Islet of Langerhans (tissue), 1 donor: ENCODE measurements at regions not wholly inside any gene's neighbourhood (a gene's known extent, or its start where the extent isn't known, plus 50 kb on each side); places are given as distances from the start of the nearest gene placed in this dataset.
"Not testable (repeated sequence)": the region's sequence is repeated elsewhere in the genome, so short reads cannot be mapped to it uniquely, and the experiment has no call there.

Source experiments
- FAIRE-seq: peaks from one replicate; lab custom pipeline; 2011; peaks lifted over from hg19 to GRCh38; lab: Jason Lieb, UNC

DNA sequence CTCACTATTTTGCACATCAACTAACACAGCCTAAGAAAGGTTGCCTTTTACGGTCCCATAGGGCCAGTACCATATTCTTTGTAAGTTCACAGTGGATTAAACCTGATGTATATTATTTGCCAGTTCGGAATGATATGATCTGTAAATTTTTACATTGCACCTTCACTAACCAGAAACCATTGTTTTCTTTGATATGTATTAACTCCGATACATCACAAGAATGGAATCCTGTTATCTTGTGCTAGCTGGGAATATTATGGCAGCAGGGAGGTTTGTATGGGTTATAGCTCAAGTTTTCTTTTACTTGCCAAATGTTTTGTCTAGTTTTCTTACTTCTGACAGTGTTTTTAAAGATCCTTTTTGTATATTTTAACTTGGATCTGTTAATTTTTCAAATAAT is 51.4 kb upstream of the S1PR1 start:
- no peak for FAIRE-seq

GRCh38 chr1:101183388-101183699 is 53.5 kb upstream of the S1PR1 start:
- no peak for FAIRE-seq

- FAIRE-seq: no peak
These were observed 54.0 kb upstream of the S1PR1 start for GRCh38 chr1:101182627-101183387.

GRCh38 chr1:101181930-101182329 is 54.9 kb upstream of the S1PR1 start:
- no peak for FAIRE-seq

- no peak for FAIRE-seq
These were observed 57.9 kb upstream of the S1PR1 start for GRCh38 chr1:101178688-101179491.

DNA sequence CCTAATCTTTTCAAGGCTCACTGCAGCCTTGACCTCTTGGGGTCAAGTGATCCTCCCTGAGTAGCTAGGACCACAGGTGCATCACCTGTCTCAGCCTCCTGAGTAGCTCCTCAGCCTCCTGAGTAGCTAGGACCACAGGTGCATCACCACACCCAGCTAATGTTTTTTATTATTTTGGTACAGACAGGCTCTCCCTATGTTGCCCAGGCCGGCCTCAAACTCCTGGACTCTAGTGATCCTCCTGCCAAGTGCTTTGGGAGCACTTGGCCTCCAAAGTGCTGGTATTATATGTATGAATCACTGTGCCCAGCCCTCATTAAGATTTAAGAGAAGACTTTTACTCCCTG is 58.5 kb upstream of the S1PR1 start:
- no peak for FAIRE-seq

- FAIRE-seq: no peak
These were observed 60.9 kb upstream of the S1PR1 start for GRCh38 chr1:101175886-101176285.

GRCh38 chr1:101175466-101175865 is 61.4 kb upstream of the S1PR1 start:
- FAIRE-seq: no peak

DNA sequence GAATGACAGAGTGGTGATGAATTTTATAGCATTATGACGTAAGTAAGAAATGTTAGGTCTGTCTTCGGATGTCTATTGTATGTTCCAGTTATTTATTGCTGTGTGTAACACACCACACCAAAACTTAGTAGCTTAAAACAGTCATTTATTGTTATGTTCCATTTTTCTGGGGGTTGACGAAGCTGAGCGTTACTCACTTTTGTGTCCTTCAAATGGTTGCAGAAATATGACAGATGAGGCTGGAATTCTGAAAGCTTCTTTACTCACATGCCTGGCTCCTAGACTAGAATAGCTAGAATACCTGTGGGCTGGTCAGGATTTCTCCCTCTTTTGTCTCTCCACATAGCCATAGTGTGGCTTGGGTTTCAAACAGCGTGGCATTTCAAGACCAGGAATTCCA is 62.1 kb upstream of the S1PR1 start:
- no peak for FAIRE-seq

DNA sequence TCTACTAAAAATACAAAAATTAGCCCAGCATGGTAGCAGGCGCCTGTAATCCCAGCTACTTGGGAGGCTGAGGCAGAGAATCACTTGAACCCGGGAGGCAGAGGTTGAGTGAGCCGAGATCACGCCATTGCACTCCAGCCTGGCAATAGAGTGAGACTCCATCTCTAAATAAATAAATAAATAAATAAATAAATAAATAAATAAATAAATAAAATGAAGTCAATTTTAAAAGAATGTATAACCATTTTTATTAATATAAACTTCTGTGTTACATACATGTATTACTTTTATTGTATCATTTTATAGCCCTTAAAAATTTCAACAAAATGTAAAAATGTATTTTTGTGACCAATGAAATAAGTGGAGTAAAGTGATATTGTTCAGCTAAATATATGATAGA is 62.5 kb upstream of the S1PR1 start:
- FAIRE-seq: not testable (repeated sequence)

GRCh38 chr1:101170506-101171050 is 66.2 kb upstream of the S1PR1 start:
- no peak for FAIRE-seq

DNA sequence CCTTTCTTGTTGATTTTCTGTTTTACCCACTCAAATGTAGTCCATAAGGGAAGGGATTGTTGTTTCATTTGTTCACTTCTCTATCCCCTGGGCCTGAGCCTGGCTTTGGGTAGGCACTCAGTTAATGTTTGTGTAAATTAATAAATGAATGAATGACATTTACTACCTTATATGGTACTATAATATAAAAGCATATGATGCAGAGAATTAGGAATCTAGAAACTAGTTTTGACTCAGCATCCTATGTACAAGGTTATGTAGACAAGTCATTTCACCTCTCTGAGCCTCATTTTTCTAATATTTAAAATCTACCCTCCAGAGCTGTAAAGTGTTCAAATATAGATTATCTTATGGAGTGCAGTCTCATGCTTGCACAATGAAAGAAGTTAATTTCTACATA is 68.9 kb upstream of the S1PR1 start:
- FAIRE-seq: no peak

- no peak for FAIRE-seq
These were observed 70.2 kb upstream of the S1PR1 start for GRCh38 chr1:101166583-101167120.

- no peak for FAIRE-seq
These were observed 70.9 kb upstream of the S1PR1 start for GRCh38 chr1:101165954-101166353.

DNA sequence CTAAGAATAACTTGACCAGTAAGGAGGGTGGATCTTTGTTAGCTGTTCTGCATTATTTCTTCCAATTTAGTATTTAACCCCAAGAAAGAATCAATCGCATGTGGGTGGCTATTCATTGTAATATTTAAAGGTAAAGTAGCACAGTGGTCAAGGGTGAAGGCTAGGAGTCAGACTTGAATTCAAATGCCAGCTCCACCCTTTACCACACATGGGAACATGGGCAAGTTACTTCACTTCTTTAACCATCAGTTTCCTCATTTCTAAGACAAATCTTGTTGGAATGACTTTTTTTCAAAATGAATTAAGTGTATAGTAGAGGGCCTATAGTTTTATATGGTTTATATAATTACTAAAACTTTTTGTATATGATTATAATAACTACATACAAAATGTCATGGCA is 71.3 kb upstream of the S1PR1 start:
- no peak for FAIRE-seq

- FAIRE-seq: no peak
These were observed 72.0 kb upstream of the S1PR1 start for GRCh38 chr1:101164776-101165175.

GRCh38 chr1:101162736-101163735 is 73.8 kb upstream of the S1PR1 start:
- FAIRE-seq: no peak

DNA sequence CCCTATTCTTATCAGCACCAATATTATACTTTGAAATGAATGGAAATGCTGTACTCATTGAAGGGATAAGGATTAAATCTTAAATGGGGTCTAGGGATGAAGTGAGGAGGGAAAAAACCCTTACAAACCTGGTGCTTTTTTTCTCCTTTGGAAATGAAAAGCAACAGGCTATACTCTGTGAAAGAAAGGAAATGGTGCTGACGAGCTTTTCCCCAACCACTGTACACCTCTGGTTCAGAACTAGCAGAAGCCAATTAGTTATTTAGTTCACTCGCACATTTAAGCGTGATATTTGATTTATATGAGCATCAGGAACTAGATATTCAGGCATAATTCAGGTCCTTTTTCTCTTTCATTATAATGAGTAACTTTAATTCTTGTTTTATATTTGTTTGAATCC is 74.5 kb upstream of the S1PR1 start:
- no peak for FAIRE-seq

DNA sequence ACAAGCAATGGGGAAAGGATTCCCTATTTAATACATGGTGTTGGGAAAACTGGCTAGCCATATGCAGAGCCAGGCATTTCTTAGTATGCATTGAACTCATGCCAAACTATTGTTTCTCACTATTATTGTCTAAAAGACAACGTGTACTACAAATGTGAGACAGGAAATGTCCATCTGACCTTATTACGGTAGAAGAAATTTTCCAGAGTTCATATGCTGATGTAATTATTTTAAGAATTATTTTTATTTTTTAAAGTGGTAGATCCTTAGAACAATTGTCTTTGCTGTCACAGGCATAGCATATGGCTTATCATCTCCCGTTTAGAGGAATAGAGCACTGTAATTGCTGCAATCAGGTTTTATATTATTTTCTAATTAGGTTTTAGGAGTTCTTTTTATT is 75.2 kb upstream of the S1PR1 start:
- no peak for FAIRE-seq

DNA sequence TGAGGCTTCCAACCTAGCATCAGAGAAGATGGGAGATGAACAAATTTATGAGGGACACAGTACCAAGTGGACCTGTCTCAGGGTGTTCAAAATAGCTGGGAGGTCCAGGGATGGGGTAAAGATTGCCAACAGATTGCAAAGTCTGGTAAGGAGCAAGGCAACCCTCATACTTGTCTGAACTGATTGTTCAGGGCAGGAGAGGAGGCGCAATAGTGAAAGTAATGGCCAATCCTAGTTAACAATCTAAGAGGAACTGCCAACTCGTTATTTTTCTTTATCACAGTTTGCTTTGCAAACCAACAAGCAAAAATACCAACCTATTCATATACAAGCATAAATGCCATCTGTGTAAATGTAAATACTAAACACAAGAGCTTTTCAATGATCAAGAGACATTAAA is 78.4 kb upstream of the S1PR1 start:
- FAIRE-seq: no peak

DNA sequence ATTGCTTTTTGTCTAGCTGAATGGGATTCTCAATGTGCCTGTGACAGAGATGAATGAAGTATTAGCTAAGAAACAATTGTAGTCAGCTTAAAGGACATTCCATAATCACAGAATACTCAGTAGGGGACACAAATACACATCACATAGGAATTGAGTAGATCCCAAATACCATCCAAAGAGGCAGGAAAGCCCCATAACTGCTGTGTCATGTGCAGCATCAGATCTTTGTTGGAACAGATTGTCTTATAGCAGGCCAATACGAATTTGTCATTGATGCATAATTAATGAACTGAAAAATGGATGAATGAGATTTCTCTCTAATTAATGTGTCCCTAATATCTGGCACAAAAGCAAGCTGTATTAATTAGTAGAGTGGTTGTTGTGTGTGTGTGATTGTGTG is 82.3 kb upstream of the S1PR1 start:
- no peak for FAIRE-seq

- FAIRE-seq: no peak
These were observed 83.1 kb upstream of the S1PR1 start for GRCh38 chr1:101153692-101154091.
